ENCODE measurements at regions not wholly inside any gene's neighbourhood (a gene's known extent, or its start where the extent isn't known, plus 50 kb on each side); places are given as distances from the start of the nearest gene placed in this dataset.
"Not testable (repeated sequence)": the region's sequence is repeated elsewhere in the genome, so short reads cannot be mapped to it uniquely, and the experiment has no call there.

DNA sequence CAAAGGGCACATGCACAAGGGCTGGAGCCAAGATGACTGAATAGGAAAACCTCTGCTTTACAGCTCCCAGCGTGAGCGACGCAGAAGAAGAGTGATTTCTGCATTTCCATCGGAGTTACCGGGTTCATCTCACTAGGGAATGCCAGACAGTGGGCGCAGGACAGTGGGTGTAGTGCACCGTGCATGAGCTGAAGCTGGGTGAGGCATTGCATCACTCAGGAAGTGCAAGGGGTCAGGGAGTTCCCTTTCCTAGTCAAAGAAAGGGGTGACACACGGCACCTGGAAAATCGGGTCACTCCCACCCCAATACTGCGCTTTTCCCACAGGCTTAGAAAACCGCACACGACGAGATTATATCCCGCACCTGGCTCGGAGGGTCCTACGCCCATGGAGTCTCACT lies 64.5 kb upstream of the HTR1E start:
- TF ChIP-seq, protein P1, sequence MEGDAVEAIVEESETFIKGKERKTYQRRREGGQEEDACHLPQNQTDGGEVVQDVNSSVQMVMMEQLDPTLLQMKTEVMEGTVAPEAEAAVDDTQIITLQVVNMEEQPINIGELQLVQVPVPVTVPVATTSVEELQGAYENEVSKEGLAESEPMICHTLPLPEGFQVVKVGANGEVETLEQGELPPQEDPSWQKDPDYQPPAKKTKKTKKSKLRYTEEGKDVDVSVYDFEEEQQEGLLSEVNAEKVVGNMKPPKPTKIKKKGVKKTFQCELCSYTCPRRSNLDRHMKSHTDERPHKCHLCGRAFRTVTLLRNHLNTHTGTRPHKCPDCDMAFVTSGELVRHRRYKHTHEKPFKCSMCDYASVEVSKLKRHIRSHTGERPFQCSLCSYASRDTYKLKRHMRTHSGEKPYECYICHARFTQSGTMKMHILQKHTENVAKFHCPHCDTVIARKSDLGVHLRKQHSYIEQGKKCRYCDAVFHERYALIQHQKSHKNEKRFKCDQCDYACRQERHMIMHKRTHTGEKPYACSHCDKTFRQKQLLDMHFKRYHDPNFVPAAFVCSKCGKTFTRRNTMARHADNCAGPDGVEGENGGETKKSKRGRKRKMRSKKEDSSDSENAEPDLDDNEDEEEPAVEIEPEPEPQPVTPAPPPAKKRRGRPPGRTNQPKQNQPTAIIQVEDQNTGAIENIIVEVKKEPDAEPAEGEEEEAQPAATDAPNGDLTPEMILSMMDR (IDR thresholded peaks at IDR 0.05; ENCODE audit: insufficient read depth, low read length), result not testable (repeated sequence)
- TF ChIP-seq POLR2AphosphoS5 (IDR thresholded peaks at IDR 0.05; ENCODE audit: low read depth), result not testable (repeated sequence)
- TF ChIP-seq, protein P2, sequence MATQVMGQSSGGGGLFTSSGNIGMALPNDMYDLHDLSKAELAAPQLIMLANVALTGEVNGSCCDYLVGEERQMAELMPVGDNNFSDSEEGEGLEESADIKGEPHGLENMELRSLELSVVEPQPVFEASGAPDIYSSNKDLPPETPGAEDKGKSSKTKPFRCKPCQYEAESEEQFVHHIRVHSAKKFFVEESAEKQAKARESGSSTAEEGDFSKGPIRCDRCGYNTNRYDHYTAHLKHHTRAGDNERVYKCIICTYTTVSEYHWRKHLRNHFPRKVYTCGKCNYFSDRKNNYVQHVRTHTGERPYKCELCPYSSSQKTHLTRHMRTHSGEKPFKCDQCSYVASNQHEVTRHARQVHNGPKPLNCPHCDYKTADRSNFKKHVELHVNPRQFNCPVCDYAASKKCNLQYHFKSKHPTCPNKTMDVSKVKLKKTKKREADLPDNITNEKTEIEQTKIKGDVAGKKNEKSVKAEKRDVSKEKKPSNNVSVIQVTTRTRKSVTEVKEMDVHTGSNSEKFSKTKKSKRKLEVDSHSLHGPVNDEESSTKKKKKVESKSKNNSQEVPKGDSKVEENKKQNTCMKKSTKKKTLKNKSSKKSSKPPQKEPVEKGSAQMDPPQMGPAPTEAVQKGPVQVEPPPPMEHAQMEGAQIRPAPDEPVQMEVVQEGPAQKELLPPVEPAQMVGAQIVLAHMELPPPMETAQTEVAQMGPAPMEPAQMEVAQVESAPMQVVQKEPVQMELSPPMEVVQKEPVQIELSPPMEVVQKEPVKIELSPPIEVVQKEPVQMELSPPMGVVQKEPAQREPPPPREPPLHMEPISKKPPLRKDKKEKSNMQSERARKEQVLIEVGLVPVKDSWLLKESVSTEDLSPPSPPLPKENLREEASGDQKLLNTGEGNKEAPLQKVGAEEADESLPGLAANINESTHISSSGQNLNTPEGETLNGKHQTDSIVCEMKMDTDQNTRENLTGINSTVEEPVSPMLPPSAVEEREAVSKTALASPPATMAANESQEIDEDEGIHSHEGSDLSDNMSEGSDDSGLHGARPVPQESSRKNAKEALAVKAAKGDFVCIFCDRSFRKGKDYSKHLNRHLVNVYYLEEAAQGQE (IDR thresholded peaks at IDR 0.05; ENCODE audit: insufficient replicate concordance, low read depth), result not testable (repeated sequence)
